CD14-positive monocyte (primary cell): ENCODE measurements at regions not wholly inside any gene's neighbourhood (a gene's known extent, or its start where the extent isn't known, plus 50 kb on each side); places are given as distances from the start of the nearest gene placed in this dataset.

Experiments
- DNase-seq, 3 donors: peaks; one replicate each; pipeline ENCODE4 v3.0.0-alpha.2; 2011 to 2022
- H2AFZ ChIP-seq: 2 replicates; pipeline ENCODE4 v1.6.0; 2012; ENCODE audit warnings: mild to moderate bottlenecking, low read depth, low read length, inconsistent platforms; ENCODE audit not compliant: insufficient read depth, poor library complexity, severe bottlenecking
- H3K27ac ChIP-seq, 2 donors: 1 replicate in 1 of 2; 2 replicates in 1 of 2; pipeline ENCODE4 v1.5.1; 2012 to 2013; ENCODE audit warnings: low read length in 2 of 2, control low read depth in 1 of 2, inconsistent platforms in 1 of 2, low read depth in 1 of 2, mild to moderate bottlenecking in 1 of 2
- H3K27me3 ChIP-seq, 2 donors: one replicate each; pipeline versions ENCODE4 v1.6.0 to v1.6.1; 2011 to 2013; ENCODE audit warnings: low read length in 2 of 2; ENCODE audit not compliant: control insufficient read depth in 2 of 2, insufficient read depth in 2 of 2
- H3K36me3 ChIP-seq, 2 donors: replicated peaks in 1 of 2; 1 replicate in 1 of 2; 2 replicates in 1 of 2; pipeline versions ENCODE4 v1.5.1 to v1.6.1; 2012 to 2013; ENCODE audit warnings: low read length in 2 of 2, control low read depth in 1 of 2, inconsistent platforms in 1 of 2, mild to moderate bottlenecking in 1 of 2; ENCODE audit not compliant: insufficient read depth in 2 of 2, control insufficient read depth in 1 of 2
- H3K4me1 ChIP-seq, 2 donors: 1 replicate in 1 of 2; 2 replicates in 1 of 2; pipeline versions ENCODE4 v1.5.1 to v1.6.1; 2012 to 2013; ENCODE audit warnings: low read length in 2 of 2, control low read depth in 1 of 2, inconsistent platforms in 1 of 2, mild to moderate bottlenecking in 1 of 2, moderate library complexity in 1 of 2; ENCODE audit not compliant: insufficient read depth in 2 of 2, control insufficient read depth in 1 of 2
- H3K4me2 ChIP-seq: replicated peaks from 2 replicates; pipeline ENCODE3; 2012; ENCODE audit warnings: low read length, moderate library complexity, mild to moderate bottlenecking; ENCODE audit not compliant: poor library complexity, severe bottlenecking; ENCODE audit errors: extremely low read depth
- H3K4me3 ChIP-seq, 3 experiments: fragments of 200-600 bp in 1 of 3; sonication (generic) in 1 of 3; replicated peaks in 1 of 3; 1 replicate in 2 of 3; 2 replicates in 1 of 3; pipeline ENCODE4 v1.5.1; 2011 to 2013; ENCODE audit warnings: low read length in 3 of 3, mild to moderate bottlenecking in 3 of 3, control low read depth in 2 of 3, low read depth in 2 of 3, inconsistent platforms in 1 of 3, moderate library complexity in 1 of 3
- H3K79me2 ChIP-seq: 2 replicates; pipeline ENCODE4 v1.6.0; 2012; ENCODE audit warnings: mild to moderate bottlenecking, control low read depth, inconsistent platforms, low read length, moderate library complexity; ENCODE audit not compliant: insufficient read depth
- H3K9ac ChIP-seq: 2 replicates; pipeline ENCODE4 v1.6.0; 2017; ENCODE audit warnings: low read length, mild to moderate bottlenecking; ENCODE audit not compliant: insufficient read depth, poor library complexity, severe bottlenecking
- H3K9me3 ChIP-seq, 2 donors: replicated peaks in 1 of 2; 1 replicate in 1 of 2; 2 replicates in 1 of 2; pipeline versions ENCODE4 v1.5.1 to v1.6.1; 2012 to 2013; ENCODE audit warnings: low read length in 2 of 2, control low read depth in 1 of 2; ENCODE audit not compliant: control insufficient read depth in 1 of 2, insufficient read depth in 1 of 2
- H4K20me1 ChIP-seq: 2 replicates; pipeline ENCODE4 v1.6.0; 2012; ENCODE audit warnings: mild to moderate bottlenecking, low read length, control low read depth, moderate library complexity; ENCODE audit not compliant: insufficient read depth
- H3K27ac Mint-ChIP-seq, 7 donors: one replicate each; pipeline ENCODE4 v1.8.0; 2020; ENCODE audit warnings: mild to moderate bottlenecking in 7 of 7, mixed read lengths in 7 of 7, moderate library complexity in 6 of 7, inconsistent platforms in 2 of 7
- H3K27me3 Mint-ChIP-seq, 3 donors: one replicate each; pipeline ENCODE4 v1.8.0; 2021 to 2022; ENCODE audit warnings: low read depth in 3 of 3, mild to moderate bottlenecking in 3 of 3, mixed read lengths in 3 of 3, moderate library complexity in 3 of 3, inconsistent platforms in 1 of 3
- H3K36me3 Mint-ChIP-seq, 2 donors: one replicate each; pipeline ENCODE4 v1.8.0; 2020; ENCODE audit warnings: mixed read lengths in 2 of 2, inconsistent platforms in 1 of 2, mild to moderate bottlenecking in 1 of 2
- H3K4me1 Mint-ChIP-seq: one replicate; pipeline ENCODE4 v1.8.0; 2020; ENCODE audit warnings: mild to moderate bottlenecking, mixed read lengths
- H3K4me3 Mint-ChIP-seq, 2 donors: one replicate each; pipeline ENCODE4 v1.8.0; 2020; ENCODE audit warnings: mild to moderate bottlenecking in 2 of 2, mixed read lengths in 2 of 2, moderate library complexity in 1 of 2
- H3K9me3 Mint-ChIP-seq, 7 donors: one replicate each; pipeline ENCODE4 v1.8.0; 2020 to 2022; ENCODE audit warnings: mixed read lengths in 7 of 7, mild to moderate bottlenecking in 6 of 7, moderate library complexity in 6 of 7, inconsistent platforms in 2 of 7
- CTCF ChIP-seq: fragments of 200-600 bp; IDR thresholded peaks from one replicate; pipeline ENCODE4 v1.8.0; 2022; ENCODE audit warnings: antibody characterized with exemption, mild to moderate bottlenecking
- WGBS: methylation state at CpG from one replicate; pipeline ENCODE4 v1.1.5; 2013; ENCODE audit warnings: missing lambda C conversion rate; ENCODE audit not compliant: insufficient coverage; 5-methylcytosine and 5-hydroxymethylcytosine counted together
- intact Hi-C, 2 donors: fragments of 100-400 bp; cut with micrococcal nuclease; formaldehyde crosslinking; loops; one replicate each; pipeline versions ENCODE4 v1.15.0 to v1.15.1; 2023

- TF ChIP-seq CTCF: no peak
- Mint-ChIP-seq H3K27me3 (peaks cover 0 to 2% (median 0%) of the 10 kb centered on the region in 3 donors), H3K9me3 (peaks cover 0 to 3% (median 0%) of the 10 kb centered on the region in 7 donors), H3K4me3 (no peak overlapping the region), H3K36me3 (no peaks in the 10 kb centered on the region), H3K27ac (peak overlapping the region in 1 of 7 donors; percentile 32), H3K4me1 (peaks cover 15% of the 10 kb centered on the region)
- Histone ChIP-seq H3K4me3 (no peak overlapping the region), H3K4me1 (peaks cover 12 to 13% of the 10 kb centered on the region in 2 donors), H3K79me2 (no peaks in the 10 kb centered on the region), H2AFZ (no peak overlapping the region), H3K27ac (no peak overlapping the region), H3K36me3 (no peaks in the 10 kb centered on the region), H3K9ac (no peak overlapping the region), H3K27me3 (no peaks in the 10 kb centered on the region), H3K9me3 (no peaks in the 10 kb centered on the region), H3K4me2 (no peak overlapping the region), H4K20me1 (no peaks in the 10 kb centered on the region)
- DNase-seq: no peak
- 85% methylated on average over 8 of the region's 8 CpGs for WGBS
- intact Hi-C loops: no loop called here
These were observed 503.5 kb upstream of the CITED2 start for GRCh38 chr6:139877828-139878405.

DNA sequence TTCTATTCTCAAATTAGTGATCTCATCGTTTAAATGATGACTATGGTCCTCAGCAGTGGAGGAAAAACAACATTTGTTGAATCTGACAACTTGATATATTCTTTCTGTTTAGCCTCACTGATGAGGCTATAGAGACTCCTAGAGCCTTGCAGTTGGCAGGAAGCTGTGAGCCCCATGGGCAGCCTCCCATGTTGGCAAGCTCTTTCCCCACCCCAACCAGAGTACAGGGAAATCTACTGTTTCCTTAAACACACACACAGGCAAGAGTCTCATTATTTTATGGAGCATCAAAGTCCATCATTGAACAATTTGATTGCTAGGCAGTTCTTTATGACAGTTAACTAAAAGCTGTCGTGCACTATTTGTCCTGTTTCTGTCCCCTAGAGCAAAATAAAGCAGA, 498.2 kb upstream of the CITED2 start:
- H3K9ac ChIP-seq: no peak overlapping the region
- no peak overlapping the region for H3K27ac ChIP-seq
- H3K4me1 ChIP-seq: peaks cover 4 to 8% of the 10 kb centered on the region in 2 donors
- no peaks in the 10 kb centered on the region for H4K20me1 ChIP-seq
- Mint-ChIP-seq H3K27me3 (no peaks in the 10 kb centered on the region), H3K4me1 (peaks cover 14% of the 10 kb centered on the region), H3K36me3 (peaks cover 0 to 2% of the 10 kb centered on the region in 2 donors), H3K9me3 (peaks cover 0 to 3% (median 0%) of the 10 kb centered on the region in 7 donors), H3K27ac (no peak overlapping the region), H3K4me3 (no peak overlapping the region)
- H3K4me2 ChIP-seq: no peak overlapping the region
- H3K9me3 ChIP-seq: no peaks in the 10 kb centered on the region
- no peaks in the 10 kb centered on the region for H3K27me3 ChIP-seq
- intact Hi-C loops: no loop called here
- H2AFZ ChIP-seq: peak overlapping the region; percentile 33
- TF ChIP-seq CTCF: no peak
- DNase-seq: no peak
- no peaks in the 10 kb centered on the region for H3K36me3 ChIP-seq
- WGBS: 80% methylated on average over 1 of the region's 2 CpGs
- no peaks in the 10 kb centered on the region for H3K79me2 ChIP-seq
- H3K4me3 ChIP-seq: no peak overlapping the region
